BLaER1 (cell line): ENCODE measurements at regions not wholly inside any gene's neighbourhood (a gene's known extent, or its start where the extent isn't known, plus 50 kb on each side); places are given as distances from the start of the nearest gene placed in this dataset.

Experiments used
- H3K27ac ChIP-seq: shearing (Covaris generic); formaldehyde crosslinking; 2 replicates; pipeline ENCODE4 v1.8.1; 2022
- H3K27me3 ChIP-seq: shearing (Covaris generic); formaldehyde crosslinking; 2 replicates; pipeline ENCODE4 v1.8.1; 2022
- H3K36me3 ChIP-seq: shearing (Covaris generic); formaldehyde crosslinking; 2 replicates; pipeline ENCODE4 v1.8.1; 2022
- H3K4me1 ChIP-seq: shearing (Covaris generic); formaldehyde crosslinking; 2 replicates; pipeline ENCODE4 v1.8.1; 2022
- H3K4me2 ChIP-seq: shearing (Covaris generic); formaldehyde crosslinking; 2 replicates; pipeline ENCODE4 v1.8.1; 2022
- H3K4me3 ChIP-seq: shearing (Covaris generic); formaldehyde crosslinking; 2 replicates; pipeline ENCODE4 v1.8.1; 2022
- H3K9ac ChIP-seq: shearing (Covaris generic); formaldehyde crosslinking; 2 replicates; pipeline ENCODE4 v1.8.1; 2022
- H3K9me3 ChIP-seq: shearing (Covaris generic); formaldehyde crosslinking; 2 replicates; pipeline ENCODE4 v1.8.1; 2022
- H4K20me1 ChIP-seq: shearing (Covaris generic); formaldehyde crosslinking; 2 replicates; pipeline ENCODE4 v1.8.1; 2022
- Cebpa-rat ChIP-seq: shearing (Covaris generic); IDR thresholded peaks from 2 replicates; pipeline ENCODE4 v1.8.1; 2022

DNA sequence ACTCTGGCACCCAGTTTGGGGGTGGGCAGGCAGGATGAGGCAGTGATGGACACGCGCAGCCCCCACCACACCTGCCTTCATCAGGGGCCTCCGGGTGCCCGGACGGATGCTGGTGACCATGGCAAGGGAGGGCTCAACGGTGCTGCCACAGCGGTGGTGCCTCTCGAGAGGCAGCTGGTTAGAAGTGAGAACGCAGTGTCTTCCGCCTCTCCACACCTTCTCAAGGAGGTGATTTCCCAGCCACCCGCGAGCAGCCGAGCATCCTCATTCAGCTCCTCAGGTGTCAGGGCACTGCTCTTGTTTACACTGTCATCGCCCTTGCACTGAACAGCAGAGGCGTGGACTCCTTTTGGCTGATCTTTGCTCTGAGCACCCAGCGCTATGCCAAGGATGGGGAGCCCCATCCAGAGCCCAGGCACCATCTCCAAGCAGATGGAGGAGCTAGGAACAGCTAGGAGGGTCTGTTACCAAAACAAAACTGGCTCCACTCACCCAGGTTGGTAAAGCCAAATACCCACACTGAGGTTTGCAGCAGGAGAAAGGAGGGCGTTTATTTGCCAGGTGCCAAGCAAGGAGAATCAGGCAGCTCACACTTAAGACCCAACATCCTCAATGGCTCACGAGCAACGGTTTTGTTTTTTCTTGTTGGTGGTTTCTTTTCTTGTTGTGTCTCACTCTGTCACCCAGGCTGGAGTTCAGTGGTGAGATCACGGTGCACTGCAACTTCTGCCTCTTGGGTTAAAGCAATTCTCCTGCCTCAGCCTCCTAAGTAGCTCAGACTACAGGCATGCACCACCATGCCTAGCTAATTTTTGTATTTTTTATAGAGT, 174.3 kb upstream of the TNRC6C start:
- Histone ChIP-seq H3K36me3 (no peaks in the 10 kb centered on the region), H3K4me3 (no peak overlapping the region), H3K27me3 (no peaks in the 10 kb centered on the region), H3K9me3 (no peaks in the 10 kb centered on the region), H3K4me1 (peaks cover 19% of the 10 kb centered on the region), H4K20me1 (no peaks in the 10 kb centered on the region), H3K27ac (no peak overlapping the region), H3K4me2 (no peak overlapping the region), H3K9ac (no peak overlapping the region)
- TF ChIP-seq Cebpa-rat: no peak

DNA sequence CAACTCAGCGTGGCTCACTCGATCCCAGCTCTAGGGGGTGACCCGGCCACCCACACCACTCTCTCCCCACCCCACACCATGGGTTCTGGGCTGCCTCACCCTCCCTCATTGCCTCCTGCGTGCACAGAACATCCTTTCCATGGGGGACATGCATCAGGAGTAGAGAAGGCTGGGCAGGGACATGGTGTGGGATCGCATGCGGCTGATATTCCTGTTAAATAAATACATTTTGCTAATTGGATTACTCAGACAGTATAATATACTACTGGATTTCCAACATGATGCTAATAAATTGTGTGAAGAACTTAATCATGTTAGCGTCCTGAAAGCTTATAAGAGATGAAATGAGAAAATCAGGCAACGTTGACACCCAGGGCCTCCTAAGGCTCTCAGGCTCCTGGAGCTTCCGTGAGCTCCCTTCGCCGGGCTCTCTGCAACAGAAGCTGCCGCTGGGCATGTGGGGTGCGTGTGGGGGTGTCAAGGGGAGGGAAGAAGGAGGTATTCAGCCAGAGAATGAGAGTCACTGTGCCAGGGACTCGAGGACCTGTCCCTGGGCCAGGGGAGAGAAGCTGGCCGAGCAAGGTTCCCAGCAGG, 173.1 kb upstream of the TNRC6C start:
- no peaks in the 10 kb centered on the region for H4K20me1 ChIP-seq
- H3K36me3 ChIP-seq: no peaks in the 10 kb centered on the region
- peaks cover 8% of the 10 kb centered on the region; the same call in 1 of the 2 replicates for H3K4me1 ChIP-seq
- H3K27me3 ChIP-seq: no peaks in the 10 kb centered on the region
- H3K4me3 ChIP-seq: no peak overlapping the region
- H3K9me3 ChIP-seq: no peaks in the 10 kb centered on the region
- no peak overlapping the region for H3K27ac ChIP-seq
- TF ChIP-seq Cebpa-rat: no peak
- no peak overlapping the region for H3K9ac ChIP-seq
- H3K4me2 ChIP-seq: no peak overlapping the region

DNA sequence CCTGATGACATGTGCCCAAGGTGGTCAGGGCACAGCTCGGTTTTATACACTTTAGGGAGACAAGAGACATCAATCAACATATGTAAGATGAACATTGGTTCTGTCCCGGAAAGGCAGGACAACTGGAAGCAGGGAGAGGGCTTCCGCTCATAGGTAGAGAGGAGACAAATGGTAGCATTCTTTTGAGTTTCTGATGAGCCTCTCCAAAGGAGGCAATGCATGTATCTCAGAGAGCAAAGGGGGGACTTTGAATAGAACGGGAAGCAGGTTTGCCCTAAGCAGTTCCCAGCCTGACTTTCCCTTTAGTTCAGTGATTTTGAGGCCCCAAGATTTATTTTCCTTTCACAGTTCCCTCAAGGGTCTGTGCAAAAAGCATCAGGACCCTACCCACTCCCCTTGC, 172.4 kb upstream of the TNRC6C start:
- Histone ChIP-seq H3K9ac (no peak overlapping the region), H3K4me2 (no peak overlapping the region), H3K9me3 (no peaks in the 10 kb centered on the region), H3K27me3 (no peaks in the 10 kb centered on the region), H3K27ac (no peak overlapping the region), H3K4me1 (peaks cover 8% of the 10 kb centered on the region; the same call in 1 of the 2 replicates), H4K20me1 (no peaks in the 10 kb centered on the region), H3K36me3 (no peaks in the 10 kb centered on the region), H3K4me3 (no peak overlapping the region)
- no peak for TF ChIP-seq Cebpa-rat

- peaks cover 4% of the 10 kb centered on the region; the same call in 1 of the 2 replicates for H3K4me1 ChIP-seq
- H3K9me3 ChIP-seq: no peaks in the 10 kb centered on the region
- no peaks in the 10 kb centered on the region for H4K20me1 ChIP-seq
- no peak overlapping the region for H3K27ac ChIP-seq
- TF ChIP-seq Cebpa-rat: no peak
- H3K27me3 ChIP-seq: no peaks in the 10 kb centered on the region
- H3K4me2 ChIP-seq: no peak overlapping the region
- no peaks in the 10 kb centered on the region for H3K36me3 ChIP-seq
- no peak overlapping the region for H3K4me3 ChIP-seq
- no peak overlapping the region for H3K9ac ChIP-seq
Observed at GRCh38 chr17:77786740-77787505, 171.6 kb upstream of the TNRC6C start.

GRCh38 chr17:77790143-77790829, 168.2 kb upstream of the TNRC6C start:
- H3K9me3 ChIP-seq: no peaks in the 10 kb centered on the region
- no peaks in the 10 kb centered on the region for H3K36me3 ChIP-seq
- H3K9ac ChIP-seq: no peak overlapping the region
- H3K4me3 ChIP-seq: no peak overlapping the region
- no peaks in the 10 kb centered on the region for H4K20me1 ChIP-seq
- TF ChIP-seq Cebpa-rat: no peak
- H3K27ac ChIP-seq: no peak overlapping the region
- no peaks in the 10 kb centered on the region for H3K27me3 ChIP-seq
- no peak overlapping the region for H3K4me2 ChIP-seq
- peaks cover 10% of the 10 kb centered on the region for H3K4me1 ChIP-seq

GRCh38 chr17:77792626-77793025, 165.9 kb upstream of the TNRC6C start:
- peaks cover 11% of the 10 kb centered on the region for H3K4me1 ChIP-seq
- no peak overlapping the region for H3K4me2 ChIP-seq
- no peaks in the 10 kb centered on the region for H4K20me1 ChIP-seq
- TF ChIP-seq Cebpa-rat: no peak
- no peak overlapping the region for H3K4me3 ChIP-seq
- no peaks in the 10 kb centered on the region for H3K27me3 ChIP-seq
- no peak overlapping the region for H3K9ac ChIP-seq
- no peaks in the 10 kb centered on the region for H3K9me3 ChIP-seq
- no peaks in the 10 kb centered on the region for H3K36me3 ChIP-seq
- H3K27ac ChIP-seq: no peak overlapping the region

DNA sequence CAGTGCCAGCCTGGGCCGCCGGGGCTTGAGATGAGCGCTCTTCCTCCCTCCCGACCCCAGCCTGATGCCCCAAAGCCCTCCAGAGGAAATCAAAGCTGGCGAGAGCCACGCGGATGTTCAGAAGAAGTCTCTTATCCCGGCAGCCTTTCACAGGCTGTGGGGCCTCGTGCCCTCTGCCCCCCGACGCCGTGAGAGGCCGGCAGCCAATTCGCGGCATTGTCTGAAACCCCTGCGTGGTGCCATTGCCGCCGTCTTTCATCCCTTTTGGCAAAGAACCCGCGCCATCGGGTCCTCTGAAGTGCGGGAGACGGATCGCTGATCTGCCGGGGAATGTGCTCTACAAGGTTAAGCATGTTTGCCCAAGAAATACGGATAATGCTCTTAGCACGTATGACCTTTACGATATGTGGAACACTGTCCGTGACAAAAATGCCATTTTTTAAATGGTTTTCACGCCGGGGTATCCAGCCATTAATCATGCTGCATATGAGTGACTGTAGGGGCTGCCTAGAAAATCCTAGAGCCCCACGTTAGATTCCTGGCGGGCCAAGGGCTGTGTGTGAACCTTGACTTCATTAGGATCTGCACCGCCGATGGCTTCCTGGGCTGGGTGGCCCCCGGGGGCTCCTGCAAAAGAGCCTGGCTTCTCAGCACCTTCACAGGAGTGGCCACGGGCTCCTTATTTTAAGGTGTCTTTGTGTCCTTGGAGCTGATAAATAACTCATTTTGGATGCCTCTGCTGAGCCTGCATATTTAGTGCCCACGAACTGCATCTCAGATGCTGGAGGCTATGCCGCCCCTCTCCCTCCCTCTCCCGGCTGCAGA, 165.1 kb upstream of the TNRC6C start:
- Histone ChIP-seq H3K4me2 (no peak overlapping the region), H3K9me3 (no peaks in the 10 kb centered on the region), H3K36me3 (no peaks in the 10 kb centered on the region), H3K9ac (no peak overlapping the region), H3K4me1 (peaks cover 11% of the 10 kb centered on the region), H3K4me3 (no peak overlapping the region), H4K20me1 (no peaks in the 10 kb centered on the region), H3K27ac (no peak overlapping the region), H3K27me3 (no peaks in the 10 kb centered on the region)
- no peak for TF ChIP-seq Cebpa-rat

DNA sequence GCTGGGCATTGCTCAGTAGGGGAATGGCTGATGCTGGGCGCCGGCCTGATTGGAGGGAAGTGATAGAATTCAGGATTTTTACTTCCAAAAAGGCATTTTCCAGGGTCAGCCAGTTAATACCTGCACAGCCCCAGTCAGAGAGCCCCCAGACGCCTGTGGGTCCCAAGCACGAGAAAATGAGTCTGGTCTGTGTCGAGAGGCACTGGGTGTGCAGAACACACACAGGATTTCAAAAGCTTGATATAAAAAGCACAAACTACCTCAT, 164.6 kb upstream of the TNRC6C start:
- Histone ChIP-seq H3K27me3 (no peaks in the 10 kb centered on the region), H3K4me1 (peaks cover 11% of the 10 kb centered on the region), H3K4me2 (no peak overlapping the region), H3K4me3 (no peak overlapping the region), H3K9ac (no peak overlapping the region), H4K20me1 (no peaks in the 10 kb centered on the region), H3K27ac (no peak overlapping the region), H3K36me3 (no peaks in the 10 kb centered on the region), H3K9me3 (no peaks in the 10 kb centered on the region)
- no peak for TF ChIP-seq Cebpa-rat

DNA sequence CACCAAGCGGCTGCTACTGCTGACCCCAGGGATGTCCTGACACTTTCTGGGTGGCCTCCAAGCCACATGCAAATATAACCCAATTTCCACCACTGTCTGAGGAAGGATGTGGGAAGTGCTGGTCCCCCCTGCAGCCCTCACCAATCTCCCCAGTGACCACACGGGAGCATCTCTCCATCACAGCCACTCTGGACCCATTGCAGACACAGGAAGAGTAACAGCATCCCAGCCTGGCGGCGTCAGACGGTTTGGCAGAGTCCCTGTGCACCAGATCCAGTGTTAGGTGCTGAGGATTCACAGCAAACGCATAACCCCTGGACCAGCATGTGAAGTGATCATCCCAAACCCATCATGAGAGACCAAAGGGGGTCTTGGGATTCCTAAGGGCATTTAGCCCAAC, 163.7 kb upstream of the TNRC6C start:
- Histone ChIP-seq H3K9me3 (no peaks in the 10 kb centered on the region), H4K20me1 (no peaks in the 10 kb centered on the region), H3K4me3 (no peak overlapping the region), H3K4me1 (peaks cover 11% of the 10 kb centered on the region), H3K27ac (no peak overlapping the region), H3K27me3 (no peaks in the 10 kb centered on the region), H3K36me3 (no peaks in the 10 kb centered on the region), H3K9ac (no peak overlapping the region), H3K4me2 (peak overlapping the region; percentile 58)
- TF ChIP-seq Cebpa-rat: no peak
